Nephron (organoid): ENCODE measurements at regions not wholly inside any gene's neighbourhood (a gene's known extent, or its start where the extent isn't known, plus 50 kb on each side); places are given as distances from the start of the nearest gene placed in this dataset.

Experiments
- H3K27ac Mint-ChIP-seq, 3 experiments: 2 replicates each; pipeline ENCODE4 v1.8.0; 2020; ENCODE audit warnings: mixed read lengths in 3 of 3, mild to moderate bottlenecking in 2 of 3, moderate library complexity in 1 of 3
- H3K27me3 Mint-ChIP-seq: 2 replicates; pipeline ENCODE4 v1.8.0; 2021; ENCODE audit warnings: low read depth, mild to moderate bottlenecking, moderate library complexity, mixed read lengths
- H3K36me3 Mint-ChIP-seq: 2 replicates; pipeline ENCODE4 v1.8.0; 2020; ENCODE audit warnings: low read depth, mixed read lengths
- H3K4me1 Mint-ChIP-seq: 2 replicates; pipeline ENCODE4 v1.8.0; 2020; ENCODE audit warnings: mixed read lengths
- H3K4me3 Mint-ChIP-seq, 3 experiments: 2 replicates each; pipeline ENCODE4 v1.8.0; 2020; ENCODE audit warnings: mild to moderate bottlenecking in 3 of 3, mixed read lengths in 3 of 3, moderate library complexity in 2 of 3
- H3K9me3 Mint-ChIP-seq: 2 replicates; pipeline ENCODE4 v1.8.0; 2020; ENCODE audit warnings: mixed read lengths
- CTCF ChIP-seq, 3 experiments: fragments of 200-600 bp; sonication (generic); IDR thresholded peaks; one replicate each; pipeline ENCODE4 v1.5.0; 2021; ENCODE audit warnings: antibody characterized with exemption in 3 of 3; ENCODE audit not compliant: unreplicated experiment in 3 of 3

GRCh38 chr6:167717867-167718266 is 108.8 kb upstream of the AFDN start:
- Mint-ChIP-seq H3K9me3 (no peaks in the 10 kb centered on the region), H3K4me1 (peaks cover 17% of the 10 kb centered on the region), H3K27me3 (peaks cover 28% of the 10 kb centered on the region), H3K27ac (no peak overlapping the region), H3K4me3 (no peak overlapping the region), H3K36me3 (no peaks in the 10 kb centered on the region)
- no peak for TF ChIP-seq CTCF (IDR thresholded peaks at IDR 0.05; ENCODE audit: unreplicated experiment in 3 of 3)

- no peak for TF ChIP-seq CTCF (IDR thresholded peaks at IDR 0.05; ENCODE audit: unreplicated experiment in 3 of 3)
- Mint-ChIP-seq H3K27ac (peak overlapping the region in 2 of 3 experiments; percentile 82 to 87), H3K9me3 (peaks cover 6% of the 10 kb centered on the region), H3K36me3 (no peaks in the 10 kb centered on the region), H3K27me3 (peaks cover 20% of the 10 kb centered on the region), H3K4me1 (peaks cover 9% of the 10 kb centered on the region), H3K4me3 (no peak overlapping the region)
Observed at GRCh38 chr6:167719920-167720319, 106.8 kb upstream of the AFDN start.

GRCh38 chr6:167720456-167721285 is 106.0 kb upstream of the AFDN start:
- H3K36me3 Mint-ChIP-seq = no peaks in the 10 kb centered on the region
- TF ChIP-seq CTCF (IDR thresholded peaks at IDR 0.05; ENCODE audit: unreplicated experiment in 3 of 3) = no peak
- H3K9me3 Mint-ChIP-seq = peaks cover 7% of the 10 kb centered on the region
- H3K27me3 Mint-ChIP-seq = peaks cover 20% of the 10 kb centered on the region
- no peak overlapping the region for H3K4me3 Mint-ChIP-seq
- peak overlapping the region in 2 of 3 experiments; percentile 82 to 87 for H3K27ac Mint-ChIP-seq
- peaks cover 9% of the 10 kb centered on the region for H3K4me1 Mint-ChIP-seq

GRCh38 chr6:167721291-167721690 is 105.4 kb upstream of the AFDN start:
- no peak for TF ChIP-seq CTCF (IDR thresholded peaks at IDR 0.05; ENCODE audit: unreplicated experiment in 3 of 3)
- H3K4me1 Mint-ChIP-seq = peaks cover 9% of the 10 kb centered on the region
- H3K9me3 Mint-ChIP-seq = peaks cover 7% of the 10 kb centered on the region
- no peak overlapping the region for H3K27ac Mint-ChIP-seq
- H3K27me3 Mint-ChIP-seq = peaks cover 20% of the 10 kb centered on the region
- H3K36me3 Mint-ChIP-seq = no peaks in the 10 kb centered on the region
- no peak overlapping the region for H3K4me3 Mint-ChIP-seq

GRCh38 chr6:167722634-167723309 is 103.9 kb upstream of the AFDN start:
- Mint-ChIP-seq H3K27ac (no peak overlapping the region), H3K4me3 (no peak overlapping the region), H3K27me3 (peaks cover 10% of the 10 kb centered on the region), H3K9me3 (peaks cover 7% of the 10 kb centered on the region), H3K36me3 (no peaks in the 10 kb centered on the region), H3K4me1 (peaks cover 9% of the 10 kb centered on the region)
- TF ChIP-seq CTCF (IDR thresholded peaks at IDR 0.05; ENCODE audit: unreplicated experiment in 3 of 3) = no peak
